ENCODE measurements at regions not wholly inside any gene's neighbourhood (a gene's known extent, or its start where the extent isn't known, plus 50 kb on each side); places are given as distances from the start of the nearest gene placed in this dataset.

DNA sequence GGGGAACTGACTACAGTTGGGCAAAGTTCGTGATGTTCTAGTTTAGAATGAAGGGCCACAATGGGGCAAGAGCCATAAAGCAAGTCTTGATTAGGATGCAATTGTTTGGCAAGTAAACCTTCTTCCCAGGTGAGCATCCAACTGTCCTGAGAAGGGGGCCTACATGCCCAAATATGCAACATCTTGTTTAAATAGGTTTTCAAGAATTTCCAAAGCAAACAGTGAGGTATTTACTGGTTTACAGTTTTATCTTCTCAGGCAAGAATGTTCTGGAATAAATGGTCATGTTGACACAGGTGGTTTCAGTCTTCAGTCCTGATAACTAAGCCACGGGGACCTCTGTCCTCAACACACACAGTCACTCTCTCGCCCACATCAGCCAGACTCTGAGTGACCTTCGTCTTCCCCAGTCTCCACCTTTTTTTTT lies 90.3 kb upstream of the FAM174B start:
- no peak overlapping the region for H3K27ac ChIP-seq
- H3K4me3 ChIP-seq, result no peak overlapping the region
- no peaks in the 10 kb centered on the region for H3K9me3 ChIP-seq
- intact Hi-C loops (cut with DNase I), result no loop called here
- ATAC-seq (no peak), DNase-seq (no peak)
- TF ChIP-seq, protein P1, sequence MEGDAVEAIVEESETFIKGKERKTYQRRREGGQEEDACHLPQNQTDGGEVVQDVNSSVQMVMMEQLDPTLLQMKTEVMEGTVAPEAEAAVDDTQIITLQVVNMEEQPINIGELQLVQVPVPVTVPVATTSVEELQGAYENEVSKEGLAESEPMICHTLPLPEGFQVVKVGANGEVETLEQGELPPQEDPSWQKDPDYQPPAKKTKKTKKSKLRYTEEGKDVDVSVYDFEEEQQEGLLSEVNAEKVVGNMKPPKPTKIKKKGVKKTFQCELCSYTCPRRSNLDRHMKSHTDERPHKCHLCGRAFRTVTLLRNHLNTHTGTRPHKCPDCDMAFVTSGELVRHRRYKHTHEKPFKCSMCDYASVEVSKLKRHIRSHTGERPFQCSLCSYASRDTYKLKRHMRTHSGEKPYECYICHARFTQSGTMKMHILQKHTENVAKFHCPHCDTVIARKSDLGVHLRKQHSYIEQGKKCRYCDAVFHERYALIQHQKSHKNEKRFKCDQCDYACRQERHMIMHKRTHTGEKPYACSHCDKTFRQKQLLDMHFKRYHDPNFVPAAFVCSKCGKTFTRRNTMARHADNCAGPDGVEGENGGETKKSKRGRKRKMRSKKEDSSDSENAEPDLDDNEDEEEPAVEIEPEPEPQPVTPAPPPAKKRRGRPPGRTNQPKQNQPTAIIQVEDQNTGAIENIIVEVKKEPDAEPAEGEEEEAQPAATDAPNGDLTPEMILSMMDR (IDR thresholded peaks at IDR 0.05), result no peak
- H3K4me1 ChIP-seq, result no peaks in the 10 kb centered on the region
- H3K27me3 ChIP-seq, result no peaks in the 10 kb centered on the region
- no peaks in the 10 kb centered on the region for H3K36me3 ChIP-seq

DNA sequence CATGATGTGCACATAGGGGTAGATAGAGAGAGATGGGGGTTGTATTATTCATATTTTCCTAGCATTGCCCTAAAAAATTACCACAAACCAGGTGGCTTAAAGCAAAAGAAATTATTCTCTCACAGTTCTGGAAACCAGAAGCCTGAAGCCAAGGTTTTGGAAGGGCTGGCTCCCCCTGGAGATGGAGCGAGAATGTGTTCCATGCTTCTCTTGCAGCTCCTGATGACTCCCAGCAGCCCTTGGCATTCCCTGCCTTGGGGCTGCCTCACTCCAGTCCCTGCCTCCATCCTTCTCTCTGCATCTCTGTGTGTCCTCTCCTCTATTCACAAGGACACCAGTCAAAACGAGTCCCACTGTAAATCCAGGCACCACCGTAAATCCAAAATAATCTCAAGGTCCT lies 91.5 kb upstream of the FAM174B start:
- no peak for ATAC-seq

DNA sequence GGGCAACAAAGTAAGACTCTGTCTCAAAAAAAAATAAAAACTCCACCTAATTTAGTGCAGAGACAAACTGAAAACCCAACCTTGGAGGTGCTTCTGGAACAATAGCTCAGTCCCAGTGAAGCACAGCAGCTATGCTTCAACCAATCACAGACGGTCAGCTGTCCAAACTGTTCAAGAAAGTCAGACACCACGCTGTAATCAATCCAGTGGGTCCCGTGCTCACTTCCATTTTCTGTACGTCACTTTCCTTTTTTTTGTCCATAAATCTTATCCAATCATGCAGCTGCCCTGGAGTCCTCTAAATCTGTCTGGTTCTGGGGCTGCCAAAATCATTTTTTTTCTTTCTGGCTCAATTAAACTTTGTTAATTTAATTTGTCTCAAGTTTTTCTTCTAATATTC lies 93.6 kb upstream of the FAM174B start:
- DNase-seq, result no peak
- H3K36me3 ChIP-seq, result no peaks in the 10 kb centered on the region
- TF ChIP-seq, protein P1 (IDR thresholded peaks at IDR 0.05), result no peak
- H3K9me3 ChIP-seq, result no peaks in the 10 kb centered on the region
- H3K4me3 ChIP-seq, result no peak overlapping the region
- no peaks in the 10 kb centered on the region for H3K27me3 ChIP-seq
- H3K27ac ChIP-seq, result no peak overlapping the region
- no peaks in the 10 kb centered on the region for H3K4me1 ChIP-seq
- ATAC-seq, result no peak
- intact Hi-C loops (cut with DNase I), result no loop called here

More for the DNA sequence above, 91.5 kb upstream of the FAM174B start:
- no peaks in the 10 kb centered on the region for H3K27me3 ChIP-seq
- no peak overlapping the region for H3K27ac ChIP-seq
- H3K9me3 ChIP-seq, result no peaks in the 10 kb centered on the region
- no peaks in the 10 kb centered on the region for H3K36me3 ChIP-seq
- intact Hi-C loops (cut with DNase I), result no loop called here
- no peak for DNase-seq
- H3K4me3 ChIP-seq, result no peak overlapping the region
- TF ChIP-seq, protein P1 (IDR thresholded peaks at IDR 0.05), result no peak
- no peaks in the 10 kb centered on the region for H3K4me1 ChIP-seq

DNA sequence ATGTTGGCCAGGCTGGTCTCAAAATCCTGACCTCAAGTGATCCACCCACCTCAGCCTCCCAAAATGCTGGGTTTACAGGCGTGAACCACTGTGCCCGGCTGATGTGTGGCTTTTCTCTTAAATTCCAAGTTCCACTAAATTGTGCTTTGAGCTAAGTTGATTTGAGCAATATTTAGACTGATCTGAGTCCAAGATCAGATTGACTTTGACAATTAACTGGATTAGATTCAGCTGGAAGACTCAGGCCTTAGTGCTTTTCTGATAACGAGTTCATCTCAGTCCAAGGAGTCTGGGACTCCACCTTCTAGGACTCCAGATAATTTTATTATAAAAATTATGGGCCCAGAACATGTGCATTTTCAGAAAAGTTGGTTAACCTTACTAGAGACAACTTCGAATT lies 94.4 kb upstream of the FAM174B start:
- no peak overlapping the region for H3K4me3 ChIP-seq
- ATAC-seq, result no peak
- no peak for DNase-seq
- no peaks in the 10 kb centered on the region for H3K27me3 ChIP-seq
- intact Hi-C loops (cut with DNase I), result no loop called here
- no peaks in the 10 kb centered on the region for H3K36me3 ChIP-seq
- H3K9me3 ChIP-seq, result no peaks in the 10 kb centered on the region
- TF ChIP-seq, protein P1 (IDR thresholded peaks at IDR 0.05), result no peak
- no peaks in the 10 kb centered on the region for H3K4me1 ChIP-seq
- no peak overlapping the region for H3K27ac ChIP-seq

DNA sequence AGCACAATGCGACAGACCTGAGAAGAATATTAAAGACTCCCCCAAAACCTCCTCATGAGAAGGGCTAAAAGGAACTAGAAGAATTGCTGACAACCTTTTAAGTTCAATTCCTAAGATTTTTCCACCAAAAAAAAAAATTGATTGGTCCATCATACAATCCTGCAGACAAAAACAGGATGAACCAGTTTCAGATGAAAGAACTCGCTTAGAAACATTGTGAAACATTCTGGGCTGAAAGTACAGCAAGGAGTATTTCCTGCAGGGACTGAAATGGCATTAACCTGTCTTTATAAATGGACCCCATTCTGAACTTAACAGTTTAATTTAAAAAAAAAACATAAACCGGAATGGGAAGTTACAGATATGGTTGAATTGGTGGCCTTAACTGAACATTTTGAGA lies 96.0 kb upstream of the FAM174B start:
- ATAC-seq (no peak), DNase-seq (no peak)
- Histone ChIP-seq H3K27ac (no peak overlapping the region), H3K9me3 (no peaks in the 10 kb centered on the region), H3K4me3 (no peak overlapping the region), H3K27me3 (no peaks in the 10 kb centered on the region), H3K36me3 (no peaks in the 10 kb centered on the region), H3K4me1 (no peaks in the 10 kb centered on the region)
- TF ChIP-seq, protein P1 (IDR thresholded peaks at IDR 0.05), result no peak
- intact Hi-C loops (cut with DNase I), result no loop called here

DNA sequence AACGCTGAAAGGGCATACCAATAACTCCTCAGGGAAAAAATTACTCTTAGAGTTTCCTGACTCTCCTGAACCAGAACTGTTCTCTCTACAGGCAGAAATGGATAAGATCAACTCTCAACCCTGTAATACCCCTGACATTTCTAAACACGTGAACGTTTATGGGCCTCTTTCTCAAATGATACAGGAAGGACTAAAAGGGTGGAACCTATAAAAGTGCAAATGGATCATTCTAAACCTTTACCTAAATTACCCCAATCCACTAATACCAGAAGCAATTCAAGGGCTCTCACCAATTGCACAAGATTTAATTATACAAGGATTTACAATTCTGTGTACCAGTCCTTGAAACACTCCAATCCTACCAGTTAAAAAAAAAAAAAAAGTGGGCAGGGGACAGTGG lies 98.0 kb upstream of the FAM174B start:
- Histone ChIP-seq H3K27me3 (no peaks in the 10 kb centered on the region), H3K4me3 (no peak overlapping the region), H3K27ac (no peak overlapping the region), H3K9me3 (no peaks in the 10 kb centered on the region), H3K36me3 (no peaks in the 10 kb centered on the region), H3K4me1 (no peaks in the 10 kb centered on the region)
- ATAC-seq, result no peak
- DNase-seq, result no peak
- intact Hi-C loops (cut with DNase I), result no loop called here
- TF ChIP-seq, protein P1 (IDR thresholded peaks at IDR 0.05), result no peak

Data from upper lobe of right lung (tissue), 1 donor.